Activated CD8-positive, alpha-beta memory T cell treated with anti-CD3 and anti-CD28 coated beads for 48 hours (primary cell): ENCODE measurements at regions not wholly inside any gene's neighbourhood (a gene's known extent, or its start where the extent isn't known, plus 50 kb on each side); places are given as distances from the start of the nearest gene placed in this dataset.

Experiments
- DNase-seq, 3 experiments: peaks; one replicate each; pipeline ENCODE4 v3.0.0-alpha.2; 2020; ENCODE audit warnings: low read depth in 2 of 3, low spot score in 2 of 3

GRCh38 chr5:4053136-4053535, 457.5 kb downstream of the IRX1 start:
- no peak for DNase-seq

- DNase-seq: no peak
Measured at GRCh38 chr5:4054092-4054491, 458.5 kb downstream of the IRX1 start.

- DNase-seq: no peak
Measured at GRCh38 chr5:4058899-4059298, 463.3 kb downstream of the IRX1 start.

GRCh38 chr5:4065472-4066320, 470.1 kb downstream of the IRX1 start:
- DNase-seq: no peak

- DNase-seq: no peak
Measured at GRCh38 chr5:4068171-4068570, 472.5 kb downstream of the IRX1 start.

- DNase-seq: no peak
Measured at GRCh38 chr5:4078544-4078943, 482.9 kb downstream of the IRX1 start.

- DNase-seq: no peak
Measured at GRCh38 chr5:4079831-4080230, 484.2 kb downstream of the IRX1 start.

- no peak for DNase-seq
Measured at GRCh38 chr5:4080370-4080769, 484.7 kb downstream of the IRX1 start.

- no peak for DNase-seq
Measured at GRCh38 chr5:4081059-4081458, 485.4 kb downstream of the IRX1 start.

GRCh38 chr5:4081466-4081865, 485.8 kb downstream of the IRX1 start:
- no peak for DNase-seq

GRCh38 chr5:4082966-4083564, 487.4 kb downstream of the IRX1 start:
- DNase-seq: no peak

GRCh38 chr5:4083591-4084337, 488.1 kb downstream of the IRX1 start:
- DNase-seq: no peak

GRCh38 chr5:4086081-4086480, 490.4 kb downstream of the IRX1 start:
- DNase-seq: no peak

- DNase-seq: no peak
Measured at GRCh38 chr5:4087110-4087509, 491.5 kb downstream of the IRX1 start.

GRCh38 chr5:4089087-4089486, 493.5 kb downstream of the IRX1 start:
- DNase-seq: no peak

- no peak for DNase-seq
Measured at GRCh38 chr5:4093236-4093635, 497.6 kb downstream of the IRX1 start.

- no peak for DNase-seq
Measured at GRCh38 chr5:4093970-4094369, 498.3 kb downstream of the IRX1 start.

GRCh38 chr5:4095918-4096630, 500.4 kb downstream of the IRX1 start:
- no peak for DNase-seq

- DNase-seq: no peak
Measured at GRCh38 chr5:4097199-4097598, 501.6 kb downstream of the IRX1 start.

- DNase-seq: no peak
Measured at GRCh38 chr5:4098226-4098625, 502.6 kb downstream of the IRX1 start.

GRCh38 chr5:4099386-4099785, 503.8 kb downstream of the IRX1 start:
- DNase-seq: no peak
